ENCODE measurements at regions not wholly inside any gene's neighbourhood (a gene's known extent, or its start where the extent isn't known, plus 50 kb on each side); places are given as distances from the start of the nearest gene placed in this dataset.

DNA sequence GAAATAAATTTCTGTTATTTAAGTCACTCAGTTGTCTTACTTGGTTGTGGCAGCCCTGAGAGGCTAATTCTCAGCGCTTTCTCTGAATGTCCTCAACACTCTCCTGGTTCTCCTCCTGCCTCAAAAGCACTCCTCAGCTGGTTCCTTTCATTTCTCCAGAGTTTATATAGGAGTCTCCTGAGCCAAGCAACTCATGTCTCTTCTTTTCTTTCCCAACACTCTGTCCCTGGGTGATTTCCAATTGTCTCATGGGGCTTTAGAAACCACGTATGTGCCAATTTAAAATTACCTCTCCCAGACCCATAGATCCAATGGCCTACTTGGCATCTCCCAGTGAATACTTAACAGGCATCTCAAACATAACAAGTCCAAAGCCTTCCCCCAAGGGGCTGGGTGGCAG lies 184.3 kb downstream of the TTC32 start:
- no peak overlapping the region for H3K4me3 ChIP-seq (ENCODE audit: low read length)
- TF ChIP-seq, protein P1, sequence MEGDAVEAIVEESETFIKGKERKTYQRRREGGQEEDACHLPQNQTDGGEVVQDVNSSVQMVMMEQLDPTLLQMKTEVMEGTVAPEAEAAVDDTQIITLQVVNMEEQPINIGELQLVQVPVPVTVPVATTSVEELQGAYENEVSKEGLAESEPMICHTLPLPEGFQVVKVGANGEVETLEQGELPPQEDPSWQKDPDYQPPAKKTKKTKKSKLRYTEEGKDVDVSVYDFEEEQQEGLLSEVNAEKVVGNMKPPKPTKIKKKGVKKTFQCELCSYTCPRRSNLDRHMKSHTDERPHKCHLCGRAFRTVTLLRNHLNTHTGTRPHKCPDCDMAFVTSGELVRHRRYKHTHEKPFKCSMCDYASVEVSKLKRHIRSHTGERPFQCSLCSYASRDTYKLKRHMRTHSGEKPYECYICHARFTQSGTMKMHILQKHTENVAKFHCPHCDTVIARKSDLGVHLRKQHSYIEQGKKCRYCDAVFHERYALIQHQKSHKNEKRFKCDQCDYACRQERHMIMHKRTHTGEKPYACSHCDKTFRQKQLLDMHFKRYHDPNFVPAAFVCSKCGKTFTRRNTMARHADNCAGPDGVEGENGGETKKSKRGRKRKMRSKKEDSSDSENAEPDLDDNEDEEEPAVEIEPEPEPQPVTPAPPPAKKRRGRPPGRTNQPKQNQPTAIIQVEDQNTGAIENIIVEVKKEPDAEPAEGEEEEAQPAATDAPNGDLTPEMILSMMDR (conservative IDR thresholded peaks at IDR 0.05; ENCODE audit: low read length), result no peak
- peak; percentile 13 for DNase-seq (ENCODE audit: low read depth)

GRCh38 chr2:19714926-19715325 lies 186.9 kb downstream of the TTC32 start:
- TF ChIP-seq, protein P1 (conservative IDR thresholded peaks at IDR 0.05; ENCODE audit: low read length), result no peak
- no peak overlapping the region for H3K4me3 ChIP-seq (ENCODE audit: low read length)
- DNase-seq (ENCODE audit: low read depth), result peak; percentile 48

DNA sequence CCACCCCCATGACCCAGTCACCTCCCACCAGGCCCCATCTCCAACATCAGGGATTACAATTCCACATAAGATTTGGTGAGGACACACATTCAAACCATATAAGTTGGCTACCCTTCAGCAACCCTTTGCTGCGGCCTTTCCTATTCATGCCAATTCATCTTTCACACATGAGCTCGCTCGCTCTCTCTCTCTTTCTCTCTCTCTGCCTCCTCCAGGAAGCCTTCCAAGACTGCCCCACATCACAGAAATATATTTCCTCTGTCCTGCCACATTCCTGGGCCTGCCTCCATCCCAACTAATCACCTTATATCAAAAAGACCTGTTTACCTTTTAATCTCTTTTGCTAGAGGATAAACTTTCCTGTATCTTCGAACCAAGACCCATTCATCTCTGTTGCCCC lies 188.9 kb downstream of the TTC32 start:
- TF ChIP-seq, protein P1 (conservative IDR thresholded peaks at IDR 0.05; ENCODE audit: low read length), result no peak
- DNase-seq (ENCODE audit: low read depth), result no peak
- no peak overlapping the region for H3K4me3 ChIP-seq (ENCODE audit: low read length)

DNA sequence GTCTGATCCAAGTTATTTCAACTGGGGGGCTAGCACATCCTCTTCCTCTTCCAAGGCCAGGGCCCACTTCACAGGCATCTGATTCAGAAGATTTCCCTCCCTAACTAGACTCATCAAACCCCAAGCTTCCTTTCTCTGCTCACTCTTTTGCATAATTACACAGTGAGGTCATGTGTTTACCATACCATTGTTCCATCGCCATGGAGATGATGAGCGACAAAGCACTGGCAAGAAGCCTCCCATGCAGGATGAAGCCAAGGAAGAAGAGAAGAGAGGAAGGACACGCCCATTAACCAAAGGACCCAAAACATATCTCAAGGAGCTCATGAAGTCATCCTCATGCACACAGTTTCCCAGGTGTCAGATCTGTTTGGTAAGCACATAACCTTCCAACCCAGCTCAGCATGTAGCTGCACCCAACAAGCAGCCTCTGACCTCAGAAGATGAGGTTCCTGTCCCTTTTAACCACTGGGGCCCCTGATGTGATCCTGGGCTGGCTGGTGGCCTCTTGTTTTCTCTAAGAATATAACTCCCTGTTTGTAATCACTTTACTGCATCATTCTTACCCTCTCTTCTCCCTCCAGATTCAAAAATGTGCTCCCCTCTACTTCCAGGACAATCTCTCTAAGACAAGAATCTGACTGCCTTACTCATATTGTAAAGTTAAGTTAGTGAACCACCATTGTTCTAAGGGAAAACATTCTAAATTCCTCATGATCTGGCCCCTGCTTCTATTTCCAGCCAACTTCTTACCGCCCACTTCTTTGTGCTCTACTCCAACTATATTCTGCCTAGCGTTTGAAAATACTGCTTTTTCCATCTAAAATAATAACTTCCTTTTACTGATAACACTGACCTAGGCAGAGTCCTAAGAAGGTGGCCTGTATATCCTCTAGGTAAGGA lies 190.1 kb downstream of the TTC32 start:
- no peak overlapping the region for H3K4me3 ChIP-seq (ENCODE audit: low read length)
- TF ChIP-seq, protein P1 (conservative IDR thresholded peaks at IDR 0.05; ENCODE audit: low read length), result no peak
- peak; percentile 98 for DNase-seq (ENCODE audit: low read depth)

GRCh38 chr2:19710230-19710629 lies 191.6 kb downstream of the TTC32 start:
- H3K4me3 ChIP-seq (ENCODE audit: low read length), result no peak overlapping the region
- TF ChIP-seq, protein P1 (conservative IDR thresholded peaks at IDR 0.05; ENCODE audit: low read length), result no peak
- DNase-seq (ENCODE audit: low read depth), result no peak

DNA sequence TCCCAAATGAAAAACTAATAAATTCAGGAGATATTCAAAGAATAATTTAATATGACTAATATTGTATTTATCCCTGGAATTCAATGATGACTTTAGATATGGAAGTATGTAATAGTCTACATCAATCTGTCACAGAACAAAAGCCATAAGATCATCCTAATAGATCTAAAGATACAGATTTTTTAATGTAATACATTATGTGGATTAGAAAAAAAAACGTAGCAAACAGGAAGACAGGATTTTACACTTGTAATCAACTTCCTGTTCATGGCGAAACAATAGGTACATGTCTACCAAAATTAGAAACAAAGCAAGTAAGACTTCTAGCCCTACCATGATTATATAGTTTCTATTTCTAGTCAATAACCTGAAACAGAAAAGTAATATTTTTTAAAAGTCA lies 192.2 kb downstream of the TTC32 start:
- no peak for DNase-seq (ENCODE audit: low read depth)
- H3K4me3 ChIP-seq (ENCODE audit: low read length), result no peak overlapping the region
- TF ChIP-seq, protein P1 (conservative IDR thresholded peaks at IDR 0.05; ENCODE audit: low read length), result no peak

DNA sequence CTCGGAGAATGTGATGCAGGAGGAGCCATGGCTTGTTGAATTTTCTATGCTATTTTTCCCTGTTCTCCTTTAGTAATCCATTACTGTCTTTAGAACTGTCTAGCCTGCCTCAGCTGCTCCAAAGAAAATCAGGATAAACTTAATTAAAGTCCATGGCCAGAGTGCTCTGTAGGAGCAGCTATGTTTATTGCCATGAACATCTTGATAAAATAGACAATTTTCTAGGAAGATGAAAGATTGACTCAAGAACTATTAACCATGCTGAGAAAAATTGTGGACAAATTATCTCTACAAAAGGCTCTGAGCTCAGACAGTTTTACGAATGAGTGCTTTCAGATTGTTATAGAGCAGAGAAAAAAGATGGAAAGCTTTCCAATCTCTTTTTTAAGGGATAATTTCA lies 193.0 kb downstream of the TTC32 start:
- no peak for DNase-seq (ENCODE audit: low read depth)
- TF ChIP-seq, protein P1 (conservative IDR thresholded peaks at IDR 0.05; ENCODE audit: low read length), result no peak

More for the DNA sequence above, 193.0 kb downstream of the TTC32 start:
- no peak overlapping the region for H3K4me3 ChIP-seq (ENCODE audit: low read length)
